Stimulated activated CD4-positive, alpha-beta T cell treated with anti-CD3 and anti-CD28 coated beads, Interleukin-1b, Interleukin-23, amount 100 ng/mL, for 4 hours (primary cell): ENCODE measurements at regions not wholly inside any gene's neighbourhood (a gene's known extent, or its start where the extent isn't known, plus 50 kb on each side); places are given as distances from the start of the nearest gene placed in this dataset.

Experiments
- DNase-seq, 2 donors: peaks; one replicate each; pipeline ENCODE4 v3.0.0-alpha.2; 2020; ENCODE audit warnings: low read depth in 2 of 2

- no peak for DNase-seq
These were observed 99.4 kb upstream of the RND3 start for GRCh38 chr2:150586858-150587257.

- no peak for DNase-seq
These were observed 97.9 kb upstream of the RND3 start for GRCh38 chr2:150585221-150585971.

GRCh38 chr2:150584081-150584480 is 96.6 kb upstream of the RND3 start:
- no peak for DNase-seq

GRCh38 chr2:150581717-150582472 is 94.4 kb upstream of the RND3 start:
- no peak for DNase-seq

GRCh38 chr2:150578481-150578880 is 91.0 kb upstream of the RND3 start:
- no peak for DNase-seq

GRCh38 chr2:150575861-150576260 is 88.4 kb upstream of the RND3 start:
- no peak for DNase-seq

GRCh38 chr2:150572961-150573395 is 85.5 kb upstream of the RND3 start:
- no peak for DNase-seq

- DNase-seq = no peak
These were observed 84.8 kb upstream of the RND3 start for GRCh38 chr2:150572194-150572766.

GRCh38 chr2:150571121-150571520 is 83.7 kb upstream of the RND3 start:
- no peak for DNase-seq

- DNase-seq = no peak
These were observed 83.2 kb upstream of the RND3 start for GRCh38 chr2:150570712-150571111.

GRCh38 chr2:150569761-150570160 is 82.3 kb upstream of the RND3 start:
- no peak for DNase-seq

GRCh38 chr2:150567771-150568301 is 80.4 kb upstream of the RND3 start:
- DNase-seq = no peak

GRCh38 chr2:150566289-150566688 is 78.8 kb upstream of the RND3 start:
- DNase-seq = no peak

- DNase-seq = no peak
These were observed 73.6 kb upstream of the RND3 start for GRCh38 chr2:150561076-150561475.

- DNase-seq = no peak
These were observed 69.6 kb upstream of the RND3 start for GRCh38 chr2:150557020-150557600.

GRCh38 chr2:150555611-150556356 is 68.3 kb upstream of the RND3 start:
- DNase-seq = no peak

GRCh38 chr2:150554046-150554445 is 66.6 kb upstream of the RND3 start:
- no peak for DNase-seq

GRCh38 chr2:150552041-150552820 is 64.8 kb upstream of the RND3 start:
- DNase-seq = no peak

GRCh38 chr2:150549381-150549780 is 61.9 kb upstream of the RND3 start:
- no peak for DNase-seq

- no peak for DNase-seq
These were observed 61.1 kb upstream of the RND3 start for GRCh38 chr2:150548527-150548926.

GRCh38 chr2:150545916-150546315 is 58.4 kb upstream of the RND3 start:
- DNase-seq = no peak
